Daoy (cell line): ENCODE measurements at regions not wholly inside any gene's neighbourhood (a gene's known extent, or its start where the extent isn't known, plus 50 kb on each side); places are given as distances from the start of the nearest gene placed in this dataset.

Experiments used
- DNase-seq: peaks from one replicate; pipeline ENCODE4 v3.0.0-alpha.2; 2015; ENCODE audit warnings: low read depth

GRCh38 chr3:148221303-148221702 is 476.4 kb upstream of the AGTR1 start:
- no peak for DNase-seq

- DNase-seq = no peak
These were observed 474.4 kb upstream of the AGTR1 start for GRCh38 chr3:148223266-148223665.

- no peak for DNase-seq
These were observed 471.5 kb upstream of the AGTR1 start for GRCh38 chr3:148226246-148226645.

- no peak for DNase-seq
These were observed 470.2 kb upstream of the AGTR1 start for GRCh38 chr3:148227534-148227933.

GRCh38 chr3:148229107-148229506 is 468.6 kb upstream of the AGTR1 start:
- no peak for DNase-seq

GRCh38 chr3:148230473-148230872 is 467.2 kb upstream of the AGTR1 start:
- DNase-seq = no peak

- DNase-seq = no peak
These were observed 465.3 kb upstream of the AGTR1 start for GRCh38 chr3:148232389-148232788.

- no peak for DNase-seq
These were observed 464.3 kb upstream of the AGTR1 start for GRCh38 chr3:148233403-148233802.

- DNase-seq = no peak
These were observed 463.2 kb upstream of the AGTR1 start for GRCh38 chr3:148234536-148234935.

GRCh38 chr3:148235566-148235965 is 462.1 kb upstream of the AGTR1 start:
- no peak for DNase-seq

- DNase-seq = no peak
These were observed 459.3 kb upstream of the AGTR1 start for GRCh38 chr3:148238421-148238821.

GRCh38 chr3:148240351-148240750 is 457.4 kb upstream of the AGTR1 start:
- DNase-seq = no peak

GRCh38 chr3:148243609-148244008 is 454.1 kb upstream of the AGTR1 start:
- no peak for DNase-seq

- DNase-seq = no peak
These were observed 451.3 kb upstream of the AGTR1 start for GRCh38 chr3:148246291-148246923.

GRCh38 chr3:148253713-148254112 is 444.0 kb upstream of the AGTR1 start:
- DNase-seq = no peak

GRCh38 chr3:148254402-148254801 is 443.3 kb upstream of the AGTR1 start:
- DNase-seq = no peak

GRCh38 chr3:148255981-148256969 is 441.4 kb upstream of the AGTR1 start:
- DNase-seq = no peak

GRCh38 chr3:148262980-148263379 is 434.7 kb upstream of the AGTR1 start:
- no peak for DNase-seq

GRCh38 chr3:148265841-148266240 is 431.9 kb upstream of the AGTR1 start:
- no peak for DNase-seq

- no peak for DNase-seq
These were observed 431.4 kb upstream of the AGTR1 start for GRCh38 chr3:148266341-148266740.

GRCh38 chr3:148269816-148270215 is 427.9 kb upstream of the AGTR1 start:
- DNase-seq = no peak

GRCh38 chr3:148280623-148281242 is 417.0 kb upstream of the AGTR1 start:
- DNase-seq = peak; percentile 1

- DNase-seq = no peak
These were observed 408.5 kb upstream of the AGTR1 start for GRCh38 chr3:148289159-148289558.
